Suppressor macrophage treated with lipopolysaccharide for 1 hour (primary cell): ENCODE measurements at regions not wholly inside any gene's neighbourhood (a gene's known extent, or its start where the extent isn't known, plus 50 kb on each side); places are given as distances from the start of the nearest gene placed in this dataset.

Experiments
- DNase-seq, 3 donors: peaks; one replicate each; pipeline ENCODE4 v3.0.0-alpha.2; 2020 to 2022

- DNase-seq, result peak in 1 of 3 donors; percentile 12
These were observed 83.0 kb upstream of the FUT8 start for GRCh38 chr14:65329481-65329880.

- peak in 1 of 3 donors; percentile 17 for DNase-seq
These were observed 82.6 kb upstream of the FUT8 start for GRCh38 chr14:65329911-65330310.

GRCh38 chr14:65330416-65330815 lies 82.1 kb upstream of the FUT8 start:
- DNase-seq, result peak in 1 of 3 donors; percentile 20

- DNase-seq, result no peak
These were observed 80.9 kb upstream of the FUT8 start for GRCh38 chr14:65331652-65332051.

GRCh38 chr14:65332141-65332871 lies 80.2 kb upstream of the FUT8 start:
- peak; percentile 65 to 88 (median 88) for DNase-seq

- peak in 1 of 3 donors; percentile 15 for DNase-seq
These were observed 78.4 kb upstream of the FUT8 start for GRCh38 chr14:65333943-65334687.

GRCh38 chr14:65334765-65335410 lies 77.6 kb upstream of the FUT8 start:
- peak in 1 of 3 donors; percentile 14 for DNase-seq

GRCh38 chr14:65335411-65335947 lies 77.1 kb upstream of the FUT8 start:
- peak in 1 of 3 donors; percentile 13 for DNase-seq

GRCh38 chr14:65336191-65336591 lies 76.3 kb upstream of the FUT8 start:
- DNase-seq, result peak in 1 of 3 donors; percentile 17

GRCh38 chr14:65339866-65340265 lies 72.7 kb upstream of the FUT8 start:
- peak; percentile 49 to 67 (median 58) for DNase-seq

- no peak for DNase-seq
These were observed 68.5 kb upstream of the FUT8 start for GRCh38 chr14:65344011-65344410.

GRCh38 chr14:65345266-65345665 lies 67.3 kb upstream of the FUT8 start:
- DNase-seq, result no peak

GRCh38 chr14:65346474-65346873 lies 66.1 kb upstream of the FUT8 start:
- no peak for DNase-seq

GRCh38 chr14:65346895-65347294 lies 65.6 kb upstream of the FUT8 start:
- DNase-seq, result peak; percentile 78 to 81 (median 79)

GRCh38 chr14:65348137-65348536 lies 64.4 kb upstream of the FUT8 start:
- DNase-seq, result no peak

GRCh38 chr14:65349100-65349499 lies 63.4 kb upstream of the FUT8 start:
- no peak for DNase-seq

GRCh38 chr14:65351493-65352194 lies 60.9 kb upstream of the FUT8 start:
- peak; percentile 41 to 45 (median 44) for DNase-seq

- DNase-seq, result peak; percentile 66 to 75 (median 71)
These were observed 59.5 kb upstream of the FUT8 start for GRCh38 chr14:65352964-65353530.

- no peak for DNase-seq
These were observed 58.4 kb upstream of the FUT8 start for GRCh38 chr14:65354131-65354530.

- no peak for DNase-seq
These were observed 57.8 kb upstream of the FUT8 start for GRCh38 chr14:65354715-65355114.

- DNase-seq, result no peak
These were observed 56.1 kb upstream of the FUT8 start for GRCh38 chr14:65356327-65356836.

GRCh38 chr14:65357113-65357512 lies 55.4 kb upstream of the FUT8 start:
- no peak for DNase-seq
